HG02623 (cell line): ENCODE measurements at regions not wholly inside any gene's neighbourhood (a gene's known extent, or its start where the extent isn't known, plus 50 kb on each side); places are given as distances from the start of the nearest gene placed in this dataset.
A peak's percentile ranks its signal among the peaks of the same experiment; 100 is the strongest.
"Not testable (repeated sequence)": the region's sequence is repeated elsewhere in the genome, so short reads cannot be mapped to it uniquely, and the experiment has no call there.

Experiments
- ATAC-seq: cut with Tn5 transposase; IDR thresholded peaks from one replicate; pipeline ENCODE4 v1.9.1; 2021; ENCODE audit warnings: moderate library complexity; ENCODE audit not compliant: unreplicated experiment

- ATAC-seq, result no peak
Measured at GRCh38 chr2:180555391-180555965, 424.9 kb upstream of the UBE2E3 start.

- no peak for ATAC-seq
Measured at GRCh38 chr2:180554330-180554729, 426.1 kb upstream of the UBE2E3 start.

GRCh38 chr2:180553094-180553715, 427.2 kb upstream of the UBE2E3 start:
- no peak for ATAC-seq

GRCh38 chr2:180542511-180542910, 437.9 kb upstream of the UBE2E3 start:
- no peak for ATAC-seq

GRCh38 chr2:180540761-180541160, 439.6 kb upstream of the UBE2E3 start:
- ATAC-seq, result no peak

GRCh38 chr2:180539541-180539940, 440.9 kb upstream of the UBE2E3 start:
- no peak for ATAC-seq

- ATAC-seq, result no peak
Measured at GRCh38 chr2:180535289-180535688, 445.1 kb upstream of the UBE2E3 start.

- not testable (repeated sequence) for ATAC-seq
Measured at GRCh38 chr2:180531787-180532186, 448.6 kb upstream of the UBE2E3 start.

- ATAC-seq, result no peak
Measured at GRCh38 chr2:180524499-180524898, 455.9 kb upstream of the UBE2E3 start.

GRCh38 chr2:180523621-180524340, 456.6 kb upstream of the UBE2E3 start:
- ATAC-seq, result no peak

GRCh38 chr2:180520921-180521581, 459.4 kb upstream of the UBE2E3 start:
- ATAC-seq, result no peak

GRCh38 chr2:180520206-180520605, 460.2 kb upstream of the UBE2E3 start:
- no peak for ATAC-seq

GRCh38 chr2:180519276-180519675, 461.1 kb upstream of the UBE2E3 start:
- no peak for ATAC-seq

- ATAC-seq, result peak; percentile 55
Measured at GRCh38 chr2:180516232-180516631, 464.2 kb upstream of the UBE2E3 start.

GRCh38 chr2:180513389-180513788, 467.0 kb upstream of the UBE2E3 start:
- no peak for ATAC-seq

- no peak for ATAC-seq
Measured at GRCh38 chr2:180508458-180508857, 471.9 kb upstream of the UBE2E3 start.

- ATAC-seq, result no peak
Measured at GRCh38 chr2:180507028-180507427, 473.4 kb upstream of the UBE2E3 start.

GRCh38 chr2:180505203-180505602, 475.2 kb upstream of the UBE2E3 start:
- no peak for ATAC-seq

- no peak for ATAC-seq
Measured at GRCh38 chr2:180497621-180498152, 482.7 kb upstream of the UBE2E3 start.

GRCh38 chr2:180495606-180496005, 484.8 kb upstream of the UBE2E3 start:
- ATAC-seq, result no peak

- no peak for ATAC-seq
Measured at GRCh38 chr2:180494286-180494685, 486.1 kb upstream of the UBE2E3 start.

- ATAC-seq, result no peak
Measured at GRCh38 chr2:180482696-180483095, 475.6 kb upstream of the CWC22 start.
